NT2/D1 (cell line): ENCODE measurements at regions not wholly inside any gene's neighbourhood (a gene's known extent, or its start where the extent isn't known, plus 50 kb on each side); places are given as distances from the start of the nearest gene placed in this dataset.

Experiments
- SUZ12 ChIP-seq: IDR thresholded peaks from 2 replicates; pipeline ENCODE4 v1.6.1; 2011; ENCODE audit not compliant: insufficient read length, insufficient read depth; ENCODE audit errors: extremely low read depth
- YY1 ChIP-seq: IDR thresholded peaks from 2 replicates; pipeline ENCODE4 v1.6.1; 2011; ENCODE audit not compliant: insufficient read length, insufficient read depth
- ZNF274 ChIP-seq: IDR thresholded peaks from 2 replicates; pipeline ENCODE4 v1.6.1; 2011; ENCODE audit warnings: mild to moderate bottlenecking, low read depth, low read length

GRCh38 chr18:60846396-60846795, 473.8 kb upstream of the MC4R start:
- TF ChIP-seq SUZ12 (no peak), ZNF274 (no peak), YY1 (no peak)
